GM21360 (cell line): ENCODE measurements at regions not wholly inside any gene's neighbourhood (a gene's known extent, or its start where the extent isn't known, plus 50 kb on each side); places are given as distances from the start of the nearest gene placed in this dataset.
"Not testable (repeated sequence)": the region's sequence is repeated elsewhere in the genome, so short reads cannot be mapped to it uniquely, and the experiment has no call there.

Source experiments
- ATAC-seq: cut with Tn5 transposase; IDR thresholded peaks from one replicate; pipeline ENCODE4 v1.9.1; 2021; ENCODE audit warnings: mild to moderate bottlenecking, moderate library complexity; ENCODE audit not compliant: unreplicated experiment

- no peak for ATAC-seq
These were observed 244.4 kb upstream of the FOXN3 start for GRCh38 chr14:89661392-89661791.

- not testable (repeated sequence) for ATAC-seq
These were observed 243.7 kb upstream of the FOXN3 start for GRCh38 chr14:89660625-89661233.

- no peak for ATAC-seq
These were observed 243.1 kb upstream of the FOXN3 start for GRCh38 chr14:89660166-89660565.

GRCh38 chr14:89658977-89659670, 242.1 kb upstream of the FOXN3 start:
- no peak for ATAC-seq

- no peak for ATAC-seq
These were observed 240.0 kb upstream of the FOXN3 start for GRCh38 chr14:89657014-89657413.

- no peak for ATAC-seq
These were observed 238.0 kb upstream of the FOXN3 start for GRCh38 chr14:89654998-89655397.

GRCh38 chr14:89652352-89652751, 235.3 kb upstream of the FOXN3 start:
- ATAC-seq: no peak

- no peak for ATAC-seq
These were observed 234.8 kb upstream of the FOXN3 start for GRCh38 chr14:89651805-89652204.

GRCh38 chr14:89650077-89650978, 233.3 kb upstream of the FOXN3 start:
- ATAC-seq: no peak

- ATAC-seq: no peak
These were observed 232.5 kb upstream of the FOXN3 start for GRCh38 chr14:89649451-89650075.

GRCh38 chr14:89648924-89649323, 231.9 kb upstream of the FOXN3 start:
- no peak for ATAC-seq

GRCh38 chr14:89648510-89648909, 231.5 kb upstream of the FOXN3 start:
- no peak for ATAC-seq

- ATAC-seq: no peak
These were observed 229.9 kb upstream of the FOXN3 start for GRCh38 chr14:89646971-89647370.

GRCh38 chr14:89644641-89645040, 227.6 kb upstream of the FOXN3 start:
- no peak for ATAC-seq

GRCh38 chr14:89641495-89642175, 224.6 kb upstream of the FOXN3 start:
- peak; percentile 97 for ATAC-seq

GRCh38 chr14:89640141-89640540, 223.1 kb upstream of the FOXN3 start:
- no peak for ATAC-seq

GRCh38 chr14:89639687-89640086, 222.7 kb upstream of the FOXN3 start:
- ATAC-seq: no peak

GRCh38 chr14:89638891-89639290, 221.9 kb upstream of the FOXN3 start:
- no peak for ATAC-seq

GRCh38 chr14:89637581-89637980, 220.5 kb upstream of the FOXN3 start:
- ATAC-seq: no peak

GRCh38 chr14:89635615-89636014, 218.6 kb upstream of the FOXN3 start:
- no peak for ATAC-seq

GRCh38 chr14:89634037-89634436, 217.0 kb upstream of the FOXN3 start:
- ATAC-seq: no peak
